GM18867 (cell line): ENCODE measurements at regions not wholly inside any gene's neighbourhood (a gene's known extent, or its start where the extent isn't known, plus 50 kb on each side); places are given as distances from the start of the nearest gene placed in this dataset.
"Not testable (repeated sequence)": the region's sequence is repeated elsewhere in the genome, so short reads cannot be mapped to it uniquely, and the experiment has no call there.

ENCODE experiments used
- ATAC-seq: cut with Tn5 transposase; IDR thresholded peaks from one replicate; pipeline ENCODE4 v1.9.1; 2021; ENCODE audit warnings: mild to moderate bottlenecking, moderate library complexity; ENCODE audit not compliant: unreplicated experiment

DNA sequence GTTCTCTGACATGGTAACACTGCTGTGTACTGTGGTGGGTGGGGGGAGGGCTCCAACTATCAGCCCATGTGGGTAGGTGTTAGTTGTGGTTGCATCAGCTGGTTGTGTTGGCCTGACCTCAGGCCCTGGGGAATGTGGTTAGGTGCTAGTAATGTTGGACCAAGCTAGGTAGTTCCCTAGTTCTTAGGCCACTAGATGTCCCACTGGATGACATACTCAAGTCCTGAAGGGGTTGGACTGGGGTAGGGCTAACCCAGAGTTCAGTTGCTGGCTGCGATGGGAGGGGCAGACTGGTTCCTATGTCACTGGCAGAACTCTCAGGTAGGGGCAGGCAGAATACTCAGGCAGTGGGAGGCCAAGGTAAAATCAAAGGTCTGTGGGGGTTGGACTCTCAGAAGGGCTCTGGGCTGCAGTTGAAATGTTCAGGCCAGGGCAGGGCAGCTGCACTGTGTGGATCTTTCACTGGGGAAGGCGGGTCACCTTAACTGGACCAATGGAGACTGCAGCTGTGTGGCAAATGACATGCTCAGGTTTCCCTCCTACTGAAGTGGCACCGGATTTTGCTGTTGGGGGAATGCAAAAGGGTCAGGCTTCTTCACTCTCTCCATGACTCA lies 870.7 kb downstream of the LRRIQ3 start:
- no peak for ATAC-seq

DNA sequence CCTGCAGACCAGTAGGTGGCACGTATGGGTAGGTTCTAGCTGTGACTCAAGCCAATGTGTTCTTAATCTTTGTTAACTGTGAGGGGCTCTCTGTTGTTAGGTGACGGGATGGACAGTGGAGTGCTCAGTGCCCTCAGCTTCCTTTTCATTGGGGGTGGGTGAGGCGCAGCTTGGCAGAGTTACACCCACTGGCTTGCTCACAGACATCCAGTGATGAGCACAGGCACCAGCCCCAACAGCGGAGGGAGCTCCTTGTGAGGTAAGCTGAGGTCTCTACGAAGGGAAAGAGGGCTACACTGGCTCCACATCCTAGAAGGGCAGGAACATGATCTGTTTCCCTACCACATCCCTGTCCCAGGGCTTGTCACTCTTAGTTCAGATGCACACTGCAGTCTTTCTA lies 871.3 kb downstream of the LRRIQ3 start:
- no peak for ATAC-seq

DNA sequence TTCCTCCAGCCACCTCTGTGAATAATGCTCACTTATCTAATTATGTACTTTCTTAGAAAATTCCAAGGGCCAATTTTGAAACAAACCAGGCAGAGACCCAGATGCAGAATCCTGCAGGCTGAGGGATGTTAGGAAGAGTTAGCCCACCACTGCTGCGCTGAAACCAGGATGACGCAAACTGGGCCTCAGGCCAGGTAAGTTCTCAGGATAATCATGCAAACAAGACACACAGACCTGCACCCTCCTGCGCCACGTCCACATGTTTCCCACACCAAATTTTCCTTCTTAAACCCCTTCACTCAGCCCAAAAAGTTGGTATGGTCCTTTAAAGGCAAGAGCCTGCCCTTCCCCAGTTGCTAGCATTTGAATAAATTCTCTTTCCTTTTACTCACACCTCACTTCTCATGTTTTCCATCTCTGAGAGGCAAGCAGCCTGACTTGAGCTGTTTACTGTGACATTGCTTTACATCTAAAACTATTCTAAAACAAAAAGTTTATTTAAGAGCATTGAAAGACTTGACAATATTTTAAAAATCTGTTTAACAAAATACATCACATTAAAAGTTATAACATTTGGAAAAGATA lies 887.1 kb downstream of the LRRIQ3 start:
- no peak for ATAC-seq

DNA sequence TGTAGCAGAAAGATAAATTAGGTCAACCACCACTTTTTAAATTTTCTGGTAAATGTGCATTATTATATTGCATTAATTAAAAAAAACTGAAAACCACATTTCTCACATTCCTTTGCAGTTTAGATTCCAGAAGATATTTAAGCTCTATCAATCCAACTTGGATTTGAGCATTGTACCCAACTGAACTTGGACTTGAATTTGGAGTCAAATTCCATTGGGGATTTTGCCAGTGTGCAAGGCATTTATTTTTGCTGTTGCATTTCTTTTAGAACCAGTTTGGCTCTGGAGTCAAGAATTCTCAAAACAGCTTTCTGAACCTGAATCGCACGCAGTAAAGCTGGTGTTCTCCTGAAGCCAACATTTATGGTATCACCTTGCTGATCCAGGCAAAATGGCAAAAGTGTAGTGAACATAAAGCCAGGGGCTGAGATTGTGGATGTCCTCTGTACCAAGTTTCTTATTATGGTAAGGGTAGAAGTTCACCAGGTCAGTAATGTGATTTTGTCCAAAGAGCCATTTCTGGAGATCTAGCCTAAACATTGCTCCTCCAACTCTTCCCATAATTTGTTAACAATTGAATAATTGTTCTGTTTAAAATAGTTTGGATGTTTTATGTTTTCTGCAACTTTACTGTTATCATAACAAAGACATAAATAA lies 890.9 kb downstream of the LRRIQ3 start:
- ATAC-seq, result no peak

DNA sequence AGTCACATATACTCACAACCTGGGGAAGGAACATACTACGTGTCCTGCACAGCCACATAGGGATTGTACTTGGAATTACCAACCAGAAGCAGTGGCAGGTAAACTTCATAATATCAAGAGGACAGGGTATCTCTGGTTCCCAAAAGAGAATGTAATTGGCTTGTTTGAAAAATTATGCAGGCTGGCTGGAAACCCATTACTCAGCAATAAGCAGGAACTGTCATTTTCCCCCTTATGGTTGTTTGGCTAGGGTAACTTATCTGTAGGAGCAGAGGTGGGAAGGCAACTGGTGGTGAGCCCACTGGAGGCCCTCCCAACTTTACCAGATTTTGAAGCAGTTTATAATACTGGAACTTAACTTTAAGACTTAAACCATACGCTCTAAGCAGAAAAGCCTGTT lies 924.1 kb downstream of the LRRIQ3 start:
- ATAC-seq, result no peak

DNA sequence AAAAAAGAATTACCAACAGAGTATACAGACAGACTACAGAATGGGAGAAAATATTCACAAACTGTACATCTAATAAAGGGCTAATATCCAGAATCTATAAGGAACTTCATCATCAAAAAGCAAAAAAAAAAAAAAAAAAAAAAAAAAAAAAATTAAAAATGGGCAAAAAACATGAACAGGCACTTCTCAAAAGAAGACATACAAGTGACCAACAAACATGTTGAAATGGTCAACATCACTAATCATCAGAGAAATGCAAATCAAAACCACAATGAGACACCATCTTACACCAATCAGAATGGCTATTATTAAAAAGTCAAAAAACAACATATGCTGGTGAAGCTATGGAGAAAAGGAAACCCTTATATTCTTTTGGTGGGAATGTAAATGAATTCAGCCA lies 952.8 kb downstream of the LRRIQ3 start:
- ATAC-seq, result not testable (repeated sequence)

DNA sequence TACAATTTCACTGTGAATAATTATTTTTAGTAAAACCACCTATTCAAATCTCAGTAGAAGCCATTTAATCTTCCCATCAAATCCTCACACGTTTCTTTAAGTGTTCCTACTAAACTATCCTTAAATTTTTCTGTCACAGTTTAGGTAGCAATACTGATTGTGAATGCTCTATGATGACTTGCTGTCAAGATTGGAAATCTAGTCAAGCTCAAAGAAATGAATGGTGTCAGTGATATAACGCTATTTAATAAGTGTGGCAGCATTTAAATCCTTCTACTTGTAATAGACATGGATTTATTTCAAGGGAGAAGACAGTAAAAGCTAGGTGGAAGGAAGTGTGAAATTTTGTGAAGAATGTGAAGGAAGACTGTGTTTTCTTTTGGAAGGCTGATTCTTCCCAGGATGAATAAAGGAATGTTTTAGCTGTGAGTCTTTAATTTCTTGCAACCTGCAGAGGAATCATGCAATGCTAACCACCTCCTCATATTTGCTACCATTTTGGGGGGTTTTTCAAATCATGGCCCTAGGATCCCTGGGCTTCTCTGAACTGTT lies 936.7 kb upstream of the NEGR1 start:
- no peak for ATAC-seq

DNA sequence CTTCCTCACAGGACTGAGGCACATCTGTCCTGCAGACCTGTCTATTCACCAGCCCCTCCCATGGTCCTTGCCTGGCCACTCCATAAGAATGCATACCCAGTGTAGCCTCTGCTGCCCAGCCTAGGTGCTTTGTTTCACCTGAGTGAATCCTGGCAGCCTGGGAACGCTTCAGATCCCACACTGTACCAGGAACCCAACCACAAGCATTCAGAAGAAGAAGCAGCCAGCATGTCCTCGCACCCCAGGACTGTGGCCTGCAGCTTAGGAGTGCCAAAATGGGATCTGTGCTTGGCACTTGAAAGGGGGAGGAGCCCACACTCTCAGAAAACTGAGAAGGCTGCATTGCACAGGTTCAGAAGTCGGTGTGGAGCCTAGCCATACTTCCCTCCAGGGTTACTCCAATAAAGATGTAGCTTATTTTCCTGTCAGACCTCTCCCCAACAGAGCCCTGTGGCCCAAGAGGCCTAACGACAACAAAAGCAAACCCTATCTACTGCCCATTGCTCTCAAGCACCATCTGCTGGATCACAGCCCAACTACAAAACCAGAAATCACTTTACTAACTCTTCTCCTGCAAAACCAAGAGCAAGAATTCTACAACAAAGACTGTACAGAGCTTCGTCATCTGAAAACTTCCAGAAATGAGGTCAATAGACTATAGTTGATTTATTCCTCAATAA lies 923.1 kb upstream of the NEGR1 start:
- no peak for ATAC-seq

DNA sequence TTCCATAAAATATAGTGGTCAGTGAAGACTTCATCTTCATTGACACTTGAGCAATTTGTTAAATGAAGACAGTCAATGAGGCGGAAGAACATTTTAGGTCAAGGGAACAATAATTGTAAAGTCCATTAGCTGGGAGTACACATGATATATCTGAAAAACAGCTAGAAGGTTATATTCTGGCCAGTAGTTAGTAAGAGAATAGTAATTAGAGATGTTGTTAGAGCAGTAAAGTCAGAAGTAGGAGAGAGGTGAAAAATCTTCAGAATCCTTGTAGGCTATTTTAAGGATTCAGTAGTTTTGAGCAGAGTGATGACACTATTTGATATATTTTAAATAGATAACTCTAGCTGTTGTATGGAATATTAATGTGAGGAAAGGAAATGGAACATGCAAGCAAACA lies 915.6 kb upstream of the NEGR1 start:
- ATAC-seq, result no peak

DNA sequence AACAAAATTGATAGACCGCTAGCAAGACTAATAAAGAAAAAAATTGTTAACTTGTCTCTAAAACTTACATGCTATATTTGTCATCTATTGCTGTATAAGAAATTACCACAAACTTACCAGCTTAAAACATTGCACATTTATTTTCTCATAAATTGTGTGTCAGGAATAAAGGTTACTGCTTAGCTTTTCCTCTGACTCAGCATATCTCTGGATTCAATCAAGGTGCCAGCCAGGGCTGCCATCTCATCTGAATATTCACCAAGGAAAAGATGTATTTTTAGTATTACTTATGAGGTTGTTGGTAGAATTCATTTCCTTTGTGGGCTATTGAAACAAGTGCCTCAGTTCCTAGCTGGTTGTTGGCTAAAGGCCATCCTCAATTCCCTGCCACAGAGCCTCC lies 912.6 kb upstream of the NEGR1 start:
- no peak for ATAC-seq

DNA sequence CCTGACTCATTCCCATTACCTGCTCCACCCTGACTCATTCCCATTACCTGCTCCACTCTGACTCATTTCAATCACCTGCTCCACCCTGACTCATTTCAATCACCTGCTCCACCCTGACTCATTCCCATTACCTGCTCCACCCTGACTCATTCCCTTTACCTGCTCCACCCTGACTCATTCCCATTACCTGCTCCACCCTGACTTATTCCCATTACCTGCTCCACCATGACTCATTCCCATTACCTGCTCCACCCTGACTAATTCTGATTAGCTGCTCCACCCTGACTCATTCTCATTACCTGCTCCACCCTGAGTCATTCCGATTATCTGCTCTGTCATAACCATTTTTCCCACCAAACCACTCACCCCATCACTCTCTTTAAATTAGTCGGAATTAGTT lies 901.2 kb upstream of the NEGR1 start:
- ATAC-seq, result not testable (repeated sequence)

DNA sequence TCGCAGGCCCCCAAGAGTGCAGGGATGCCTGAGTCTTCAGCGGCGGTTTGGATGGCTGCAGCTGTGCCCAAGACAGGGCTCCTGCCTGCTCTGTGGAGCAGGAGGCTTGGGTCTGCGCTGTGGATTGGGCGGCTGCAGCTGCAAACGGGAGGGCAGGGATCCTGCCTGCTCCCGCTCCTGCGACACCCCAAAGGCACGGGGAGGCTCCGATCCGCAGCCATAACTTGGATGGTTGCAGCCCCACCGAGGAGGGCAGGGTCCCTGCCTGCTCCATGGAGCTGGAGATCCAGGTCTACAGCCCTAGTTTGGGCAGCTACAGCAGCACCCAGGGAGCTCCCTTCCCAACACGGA lies 898.8 kb upstream of the NEGR1 start:
- no peak for ATAC-seq

DNA sequence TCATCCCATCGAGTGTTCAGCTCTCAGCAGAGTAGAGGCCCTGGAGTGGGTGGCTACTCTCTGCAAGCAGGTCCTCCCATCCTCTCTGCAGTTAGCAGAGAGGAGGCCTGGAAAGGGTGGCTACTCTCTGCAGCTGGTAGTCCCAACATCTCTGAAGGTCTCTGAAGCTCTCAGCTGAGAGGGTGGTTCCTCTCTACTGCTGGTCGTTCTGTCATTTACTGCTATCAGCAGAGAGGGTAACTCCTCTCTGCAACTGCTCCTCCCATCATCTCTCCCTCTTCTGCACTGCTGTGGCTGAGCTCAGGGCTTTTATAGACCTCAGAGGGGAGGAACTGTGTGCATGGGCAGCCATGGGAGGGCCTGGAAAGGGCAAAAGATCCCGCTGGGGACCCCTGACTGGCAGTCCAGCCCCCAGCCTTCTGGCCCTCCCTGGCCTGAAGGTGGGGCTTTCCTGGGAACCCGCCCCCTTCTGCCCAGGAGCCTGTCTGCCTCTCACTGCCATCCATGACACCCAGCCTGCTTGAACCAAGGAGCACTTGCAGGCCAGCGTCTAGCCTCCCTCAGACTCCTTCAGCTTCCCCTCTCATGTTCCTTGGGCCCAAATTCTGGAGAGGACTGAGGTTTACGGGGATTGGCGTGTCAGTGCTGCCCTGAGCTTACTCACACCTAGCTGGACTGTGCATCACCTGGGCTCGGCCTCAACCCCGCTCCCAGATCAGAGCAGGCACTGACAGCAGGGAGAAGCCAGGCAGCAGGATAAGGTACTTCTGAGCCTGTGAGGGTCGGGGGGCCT lies 898.3 kb upstream of the NEGR1 start:
- no peak for ATAC-seq

DNA sequence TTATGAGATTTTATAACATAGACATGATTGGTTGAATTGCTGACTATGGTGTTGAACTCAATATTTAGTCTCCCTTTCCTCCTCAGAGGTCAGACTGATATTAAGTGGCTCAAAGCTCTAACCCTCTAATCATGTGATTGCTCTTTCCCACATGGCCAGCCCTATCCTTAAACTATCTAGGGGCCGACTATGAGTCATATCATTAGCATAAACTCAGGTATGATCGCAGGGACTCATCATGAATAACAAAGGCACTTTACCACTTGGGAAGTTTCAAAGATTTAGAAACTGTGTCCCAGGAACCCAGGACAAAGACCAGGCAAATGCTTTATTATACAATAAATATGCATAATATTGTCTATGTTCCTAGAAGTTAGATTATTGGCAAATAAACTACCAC lies 894.6 kb upstream of the NEGR1 start:
- ATAC-seq, result no peak

DNA sequence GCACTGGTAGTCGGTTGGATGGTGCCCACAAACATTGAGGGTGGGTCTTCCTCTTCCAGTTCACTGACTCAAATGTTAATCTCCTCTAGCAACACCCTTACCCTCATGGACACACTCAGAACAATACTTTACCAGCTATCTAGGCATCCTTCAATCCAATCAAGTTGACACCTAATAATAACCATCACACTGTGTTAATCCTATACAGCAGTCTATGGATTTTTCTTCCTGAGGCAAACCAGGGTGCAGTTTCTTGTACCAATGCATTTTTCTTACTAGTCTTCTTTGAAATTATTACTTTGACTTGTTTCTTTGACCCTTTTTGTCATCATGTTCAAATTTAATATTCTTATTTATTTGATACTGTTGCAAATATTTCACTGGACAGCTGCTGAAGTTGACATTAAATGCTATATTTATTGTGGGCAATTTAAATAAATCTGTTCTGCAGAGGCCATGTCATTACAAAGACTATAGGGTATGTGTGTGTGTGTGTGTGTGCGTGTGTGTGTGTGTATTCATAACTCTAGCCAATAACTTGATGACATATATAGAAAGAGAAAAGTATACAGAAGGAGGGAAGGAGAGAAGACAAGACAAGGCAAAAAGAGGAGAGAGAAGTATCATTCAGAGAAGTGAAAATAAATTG lies 884.8 kb upstream of the NEGR1 start:
- no peak for ATAC-seq

DNA sequence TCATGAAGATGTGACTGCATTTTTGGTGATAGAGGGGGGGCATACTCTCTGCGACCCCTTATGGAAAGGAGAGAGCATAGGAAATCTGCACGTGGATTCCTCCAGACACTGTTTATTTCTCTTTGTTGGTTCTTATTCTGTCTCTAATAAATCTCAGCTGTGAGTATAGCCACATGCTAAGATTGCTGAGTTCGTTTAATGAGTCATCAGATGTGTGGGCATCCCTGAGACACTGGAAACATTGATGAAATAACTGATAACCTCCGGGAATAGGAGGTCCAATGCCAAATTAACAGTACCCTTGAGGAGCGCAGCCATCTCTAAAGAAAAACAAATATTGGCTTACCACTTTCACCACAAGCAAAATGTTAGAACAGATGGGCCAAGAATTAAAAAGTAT lies 880.2 kb upstream of the NEGR1 start:
- no peak for ATAC-seq

DNA sequence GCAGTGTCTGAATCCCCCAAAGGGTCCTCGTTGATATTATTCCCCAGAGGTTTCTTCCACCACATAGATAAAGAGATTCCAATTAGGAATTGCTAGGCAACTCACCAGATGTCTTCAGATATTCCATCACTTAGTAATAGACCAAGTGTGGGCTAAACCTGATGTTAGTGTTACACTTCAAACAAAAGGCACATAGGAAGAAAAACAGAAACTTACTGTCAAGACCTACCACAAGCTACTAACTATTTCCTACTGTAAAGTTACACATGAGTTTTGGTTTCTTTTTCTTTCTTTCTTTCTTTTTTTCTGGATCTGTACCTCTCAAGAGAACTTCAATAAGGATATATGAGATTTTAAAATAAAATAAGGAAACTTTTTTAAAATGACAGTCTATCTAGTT lies 879.1 kb upstream of the NEGR1 start:
- ATAC-seq, result no peak

DNA sequence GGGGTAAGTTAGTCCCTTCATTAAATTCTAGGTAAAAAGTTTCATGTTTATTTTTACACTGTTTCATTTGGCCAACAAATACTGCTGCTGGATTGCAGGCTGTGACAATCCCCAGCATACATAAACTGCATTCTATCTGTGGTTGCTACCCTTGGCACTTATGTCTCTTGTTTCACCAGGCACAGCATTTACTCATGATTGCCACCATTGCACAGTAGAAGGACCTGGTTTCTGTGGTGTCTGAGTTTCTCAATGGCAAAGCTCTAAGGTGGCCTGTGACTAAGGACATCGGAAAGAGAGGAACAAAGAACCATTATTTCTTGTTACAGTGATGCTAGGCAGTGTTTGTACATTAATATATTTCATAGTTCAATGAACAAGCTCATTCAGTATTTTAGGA lies 878.4 kb upstream of the NEGR1 start:
- ATAC-seq, result no peak

DNA sequence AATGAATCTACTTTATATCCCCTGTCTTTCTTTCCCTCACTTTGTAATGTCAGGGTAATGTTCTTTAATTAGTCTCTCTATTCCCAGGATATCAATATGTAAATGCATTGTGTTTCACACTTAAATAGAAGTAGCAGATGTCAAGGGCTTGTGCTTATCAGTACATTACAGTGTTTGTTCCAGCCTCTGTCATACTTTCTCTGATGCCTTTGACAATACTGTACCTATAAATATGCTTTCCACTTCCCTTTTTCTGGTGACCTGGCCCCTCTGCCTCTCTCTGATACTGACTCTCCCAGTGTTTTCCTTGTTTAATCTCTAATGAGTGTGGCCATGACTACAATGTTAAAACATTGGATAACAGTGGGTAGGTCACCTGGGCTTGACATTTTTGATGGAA lies 862.0 kb upstream of the NEGR1 start:
- ATAC-seq, result no peak

DNA sequence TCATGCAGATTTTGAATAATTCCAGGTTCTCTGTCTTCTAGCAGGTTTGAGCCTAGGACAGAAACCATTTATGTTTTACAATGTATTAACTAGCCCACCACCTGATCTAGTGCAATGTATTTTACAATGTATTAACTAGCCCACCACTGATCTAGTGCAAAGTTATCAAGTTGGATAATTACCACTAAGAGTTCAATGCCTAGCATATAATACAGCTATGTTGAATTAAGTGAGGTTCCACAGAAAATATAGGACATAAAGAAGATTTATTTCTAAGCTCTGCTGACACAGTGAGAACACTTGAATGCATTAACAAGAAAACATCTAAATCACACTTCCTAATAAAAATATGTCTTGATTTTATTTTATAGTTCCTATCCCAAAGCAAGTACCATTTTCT lies 854.6 kb upstream of the NEGR1 start:
- ATAC-seq, result no peak

DNA sequence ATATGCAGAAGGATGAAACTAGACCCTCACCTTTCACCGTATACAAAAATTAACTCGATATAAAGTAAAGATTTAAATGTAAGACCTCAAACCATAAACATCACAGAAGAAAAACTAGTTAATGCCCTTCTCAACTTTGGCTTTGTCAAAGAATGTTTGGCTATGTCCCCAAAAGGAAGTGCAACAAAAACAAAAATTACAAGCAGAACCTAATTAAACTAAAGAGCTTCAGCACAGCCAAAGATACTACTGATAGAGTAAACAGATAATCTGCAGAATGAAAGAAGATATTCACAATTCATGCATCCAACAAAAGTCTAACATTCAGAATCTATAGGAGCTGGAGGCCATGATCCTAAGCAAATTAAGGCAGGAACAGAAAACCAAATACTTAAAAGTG lies 824.6 kb upstream of the NEGR1 start:
- ATAC-seq, result no peak
